ENCODE measurements at regions not wholly inside any gene's neighbourhood (a gene's known extent, or its start where the extent isn't known, plus 50 kb on each side); places are given as distances from the start of the nearest gene placed in this dataset.

- Histone ChIP-seq H3K4me3 (ENCODE audit: low read depth, low read length) (no peak overlapping the region), H3K27ac (no peak overlapping the region), H3K36me3 (no peaks in the 10 kb centered on the region), H3K9me3 (ENCODE audit: severe bottlenecking) (no peaks in the 10 kb centered on the region), H3K27me3 (ENCODE audit: insufficient read depth, low read depth, severe bottlenecking) (no peaks in the 10 kb centered on the region)
- TF ChIP-seq CTCF (IDR thresholded peaks at IDR 0.05; ENCODE audit: low read depth, low read length), result no peak
- DNase-seq, result no peak
Observed at GRCh38 chr14:80124794-80125193, 86.5 kb downstream of the DIO2 start.

- no peak overlapping the region for H3K27ac ChIP-seq
- no peak overlapping the region for H3K4me3 ChIP-seq (ENCODE audit: low read depth, low read length)
- no peaks in the 10 kb centered on the region for H3K9me3 ChIP-seq (ENCODE audit: severe bottlenecking)
- DNase-seq, result no peak
- no peaks in the 10 kb centered on the region for H3K27me3 ChIP-seq (ENCODE audit: insufficient read depth, low read depth, severe bottlenecking)
- TF ChIP-seq CTCF (IDR thresholded peaks at IDR 0.05; ENCODE audit: low read depth, low read length), result no peak
- H3K36me3 ChIP-seq, result no peaks in the 10 kb centered on the region
Observed at GRCh38 chr14:80117876-80118275, 93.4 kb downstream of the DIO2 start.

GRCh38 chr14:80116157-80116556 is 95.1 kb downstream of the DIO2 start:
- no peak for DNase-seq
- H3K36me3 ChIP-seq, result no peaks in the 10 kb centered on the region
- H3K4me3 ChIP-seq (ENCODE audit: low read depth, low read length), result no peak overlapping the region
- no peak overlapping the region for H3K27ac ChIP-seq
- H3K9me3 ChIP-seq (ENCODE audit: severe bottlenecking), result no peaks in the 10 kb centered on the region
- H3K27me3 ChIP-seq (ENCODE audit: insufficient read depth, low read depth, severe bottlenecking), result no peaks in the 10 kb centered on the region
- TF ChIP-seq CTCF (IDR thresholded peaks at IDR 0.05; ENCODE audit: low read depth, low read length), result no peak

GRCh38 chr14:80110721-80111120 is 100.6 kb downstream of the DIO2 start:
- DNase-seq, result no peak
- no peak overlapping the region for H3K4me3 ChIP-seq (ENCODE audit: low read depth, low read length)
- H3K27ac ChIP-seq, result no peak overlapping the region
- H3K9me3 ChIP-seq (ENCODE audit: severe bottlenecking), result no peaks in the 10 kb centered on the region
- no peak for TF ChIP-seq CTCF (IDR thresholded peaks at IDR 0.05; ENCODE audit: low read depth, low read length)
- H3K36me3 ChIP-seq, result no peaks in the 10 kb centered on the region
- no peaks in the 10 kb centered on the region for H3K27me3 ChIP-seq (ENCODE audit: insufficient read depth, low read depth, severe bottlenecking)

- TF ChIP-seq CTCF (IDR thresholded peaks at IDR 0.05; ENCODE audit: low read depth, low read length), result no peak
- Histone ChIP-seq H3K27me3 (ENCODE audit: insufficient read depth, low read depth, severe bottlenecking) (no peaks in the 10 kb centered on the region), H3K9me3 (ENCODE audit: severe bottlenecking) (no peaks in the 10 kb centered on the region), H3K4me3 (ENCODE audit: low read depth, low read length) (no peak overlapping the region), H3K27ac (no peak overlapping the region), H3K36me3 (no peaks in the 10 kb centered on the region)
- no peak for DNase-seq
Observed at GRCh38 chr14:80109055-80109454, 102.2 kb downstream of the DIO2 start.

GRCh38 chr14:80108430-80108829 is 102.9 kb downstream of the DIO2 start:
- DNase-seq, result no peak
- H3K36me3 ChIP-seq, result no peaks in the 10 kb centered on the region
- TF ChIP-seq CTCF (IDR thresholded peaks at IDR 0.05; ENCODE audit: low read depth, low read length), result no peak
- no peaks in the 10 kb centered on the region for H3K9me3 ChIP-seq (ENCODE audit: severe bottlenecking)
- no peak overlapping the region for H3K4me3 ChIP-seq (ENCODE audit: low read depth, low read length)
- no peak overlapping the region for H3K27ac ChIP-seq
- H3K27me3 ChIP-seq (ENCODE audit: insufficient read depth, low read depth, severe bottlenecking), result no peaks in the 10 kb centered on the region
